Right lobe of liver (tissue), 6 donors: ENCODE measurements at regions not wholly inside any gene's neighbourhood (a gene's known extent, or its start where the extent isn't known, plus 50 kb on each side); places are given as distances from the start of the nearest gene placed in this dataset.
A peak's percentile ranks its signal among the peaks of the same experiment; 100 is the strongest.

ENCODE experiments used
- ATAC-seq, 4 donors: fragments of 200-7000 bp; cut with Tn5 transposase; one replicate each; pipeline ENCODE4 v1.9.1; 2020; ENCODE audit warnings: mild to moderate bottlenecking in 4 of 4, moderate library complexity in 4 of 4
- DNase-seq, 3 donors: peaks; one replicate each; pipeline ENCODE4 v3.0.0-alpha.2; 2020
- H3K27ac ChIP-seq, 3 donors: fragments of 200-600 bp; one replicate each; pipeline ENCODE4 v1.8.0; 2022
- H3K27me3 ChIP-seq, 2 donors: fragments of 200-600 bp; one replicate each; pipeline ENCODE4 v1.8.0; 2022
- H3K36me3 ChIP-seq, 4 donors: fragments of 200-600 bp; sonication (generic) in 1 of 4; one replicate each; pipeline versions ENCODE4 v1.5.1 to v1.8.0; 2017 to 2022; ENCODE audit warnings: control low read depth in 1 of 4
- H3K4me1 ChIP-seq, 4 donors: fragments of 200-600 bp; sonication (generic) in 1 of 4; one replicate each; pipeline versions ENCODE4 v1.5.1 to v1.8.0; 2017 to 2022; ENCODE audit warnings: control low read depth in 1 of 4
- H3K4me3 ChIP-seq, 3 donors: fragments of 200-600 bp; one replicate each; pipeline ENCODE4 v1.8.0; 2022
- H3K9me3 ChIP-seq, 4 donors: fragments of 200-600 bp; sonication (generic) in 1 of 4; one replicate each; pipeline versions ENCODE4 v1.5.1 to v1.8.0; 2017 to 2022; ENCODE audit warnings: control low read depth in 1 of 4
- CTCF ChIP-seq, 4 donors: fragments of 200-600 bp in 3 of 4; fragments of 450-650 bp in 1 of 4; IDR thresholded peaks; one replicate each; pipeline versions ENCODE4 v1.5.1 to v1.8.0; 2016 to 2022; ENCODE audit warnings: antibody characterized with exemption in 4 of 4, mild to moderate bottlenecking in 2 of 4
- POLR2A ChIP-seq: fragments of 450-650 bp; IDR thresholded peaks from one replicate; pipeline ENCODE4 v1.6.1; 2017; ENCODE audit warnings: antibody characterized with exemption, mild to moderate bottlenecking
- WGBS: methylation state at CpG from one replicate; pipeline ENCODE4 v1.1.6; 2018; ENCODE audit warnings: low coverage, low lambda C conversion rate; ENCODE audit not compliant: insufficient coverage; ENCODE audit errors: missing lambda C conversion rate; 5-methylcytosine and 5-hydroxymethylcytosine counted together
- intact Hi-C, 2 donors: fragments of 100-400 bp; cut with DNase I; formaldehyde crosslinking; loops; one replicate each; pipeline versions ENCODE4 v1.11.2 to v1.14.1; 2022
- donor health status: DM: no; HTN: yes; CAD: no.
- donor health status: DM: no; HTN: no; CAD: no.
- donor health status: DM: no; HTN: no; CAD: no.
- donor health status: DM: no; HTN: yes; CAD: no.
- donor health status: DM: no; HTN: yes; CAD: no.

- Histone ChIP-seq H3K27me3 (no peaks in the 10 kb centered on the region), H3K36me3 (no peaks in the 10 kb centered on the region), H3K9me3 (no peaks in the 10 kb centered on the region), H3K27ac (no peak overlapping the region), H3K4me1 (peaks cover 0 to 10% (median 5%) of the 10 kb centered on the region in 4 donors), H3K4me3 (no peak overlapping the region)
- no peak for DNase-seq
- no peak for TF ChIP-seq POLR2A
- no peak for TF ChIP-seq CTCF (IDR thresholded peaks at IDR 0.05)
- ATAC-seq, result peak; percentile 62 to 79 (median 71)
- WGBS, result 50% methylated on average over 7 of the region's 7 CpGs
- intact Hi-C loops, result no loop called here
Measured at GRCh38 chr5:68086857-68087256, 128.7 kb upstream of the PIK3R1 start.

- Histone ChIP-seq H3K27ac (no peak overlapping the region), H3K4me1 (peaks cover 0 to 12% (median 5%) of the 10 kb centered on the region in 4 donors), H3K36me3 (no peaks in the 10 kb centered on the region), H3K9me3 (no peaks in the 10 kb centered on the region), H3K4me3 (no peak overlapping the region), H3K27me3 (no peaks in the 10 kb centered on the region)
- DNase-seq, result no peak
- ATAC-seq, result peak in 3 of 4 donors; percentile 37 to 56 (median 39)
- intact Hi-C loops, result no loop called here
- 80% methylated on average over 7 of the region's 7 CpGs for WGBS
- TF ChIP-seq CTCF (IDR thresholded peaks at IDR 0.05) (no peak), POLR2A (no peak)
Measured at GRCh38 chr5:68086439-68086838, 129.1 kb upstream of the PIK3R1 start.

- H3K27me3 ChIP-seq, result no peaks in the 10 kb centered on the region
- H3K4me3 ChIP-seq, result no peak overlapping the region
- ATAC-seq (no peak), DNase-seq (no peak)
- peaks cover 0 to 27% (median 13%) of the 10 kb centered on the region in 4 donors for H3K4me1 ChIP-seq
- H3K27ac ChIP-seq, result no peak overlapping the region
- H3K36me3 ChIP-seq, result no peaks in the 10 kb centered on the region
- intact Hi-C loops, result no loop called here
- TF ChIP-seq CTCF (IDR thresholded peaks at IDR 0.05) (no peak), POLR2A (no peak)
- no peaks in the 10 kb centered on the region for H3K9me3 ChIP-seq
Measured at GRCh38 chr5:68084396-68084795, 131.2 kb upstream of the PIK3R1 start.

- Histone ChIP-seq H3K4me1 (peaks cover 0 to 22% (median 10%) of the 10 kb centered on the region in 4 donors), H3K4me3 (peak overlapping the region in 1 of 3 donors; percentile 19), H3K9me3 (no peaks in the 10 kb centered on the region), H3K36me3 (no peaks in the 10 kb centered on the region), H3K27me3 (no peaks in the 10 kb centered on the region), H3K27ac (peak overlapping the region in 2 of 3 donors; percentile 79 to 81)
- DNase-seq (peak; percentile 35 to 78 (median 69)), ATAC-seq (peak; percentile 86 to 93 (median 90))
- intact Hi-C loops, result no loop called here
- TF ChIP-seq CTCF (IDR thresholded peaks at IDR 0.05) (no peak), POLR2A (no peak)
- WGBS, result 25% methylated on average over 9 of the region's 9 CpGs
Measured at GRCh38 chr5:68080282-68081050, 135.1 kb upstream of the PIK3R1 start.
